H1 (cell line): ENCODE measurements at regions not wholly inside any gene's neighbourhood (a gene's known extent, or its start where the extent isn't known, plus 50 kb on each side); places are given as distances from the start of the nearest gene placed in this dataset.

Experiments
- CTCF ChIA-PET: fragments of 300-600 bp; sonication (Branson Sonifier 250); formaldehyde crosslinking; loops from one replicate; lab custom pipeline; 2021; ENCODE audit not compliant: partially characterized antibody; lab: Charles Lee
- POLR2A ChIA-PET: fragments of 300-600 bp; sonication (Branson Sonifier 250); formaldehyde crosslinking; loops from one replicate; lab custom pipeline; 2021; ENCODE audit warnings: inconsistent platforms; ENCODE audit not compliant: partially characterized antibody; lab: Charles Lee
- DNase-seq, 2 experiments: peaks; one replicate each; pipeline versions ENCODE4 v3.0.0 to v3.0.0-alpha.2; 2010 to 2022; ENCODE audit warnings: low spot score in 2 of 2, low read depth in 1 of 2, mixed read lengths in 1 of 2
- FAIRE-seq: peaks from 2 replicates; lab custom pipeline; 2011; peaks lifted over from hg19 to GRCh38; lab: Jason Lieb, UNC
- H2AFZ ChIP-seq: 2 replicates; pipeline ENCODE4 v1.8.1; 2012; ENCODE audit warnings: low read length, inconsistent platforms
- H2AK5ac ChIP-seq: 2 replicates; pipeline ENCODE4 v1.6.1; 2013; ENCODE audit warnings: low read depth, low read length
- H2BK120ac ChIP-seq: replicated peaks from 2 replicates; pipeline ENCODE3; 2013; ENCODE audit warnings: low read depth, low read length, inconsistent platforms
- H2BK12ac ChIP-seq: 2 replicates; pipeline ENCODE4 v1.6.1; 2013; ENCODE audit warnings: low read depth, low read length
- H2BK15ac ChIP-seq: 2 replicates; pipeline ENCODE4 v1.6.1; 2013; ENCODE audit warnings: low read length
- H2BK20ac ChIP-seq: 2 replicates; pipeline ENCODE4 v1.6.1; 2013; ENCODE audit warnings: low read length
- H2BK5ac ChIP-seq: 2 replicates; pipeline ENCODE4 v1.6.1; 2013; ENCODE audit warnings: low read depth, low read length
- H3K14ac ChIP-seq: 2 replicates; pipeline ENCODE4 v1.6.1; 2013; ENCODE audit warnings: inconsistent platforms; ENCODE audit not compliant: insufficient read length
- H3K18ac ChIP-seq: 2 replicates; pipeline ENCODE4 v1.6.1; 2013; ENCODE audit warnings: low read length; ENCODE audit errors: extremely low read depth
- H3K23ac ChIP-seq: 2 replicates; pipeline ENCODE4 v1.6.1; 2013; ENCODE audit warnings: inconsistent platforms; ENCODE audit not compliant: insufficient read length
- H3K23me2 ChIP-seq: 2 replicates; pipeline ENCODE4 v1.6.1; 2013; ENCODE audit warnings: low read depth, low read length
- H3K27ac ChIP-seq: 2 replicates; pipeline ENCODE4 v1.6.1; 2011; ENCODE audit warnings: low read depth, low read length, inconsistent platforms
- H3K27me3 ChIP-seq, 4 experiments: replicated peaks in 1 of 4; 1 replicate in 1 of 4; 2 replicates in 3 of 4; pipeline versions ENCODE4 v1.6.1 to v1.8.1; 2011 to 2013; ENCODE audit warnings: low read length in 3 of 4, mild to moderate bottlenecking in 3 of 4, inconsistent platforms in 2 of 4, mixed read lengths in 2 of 4, moderate library complexity in 1 of 4; ENCODE audit not compliant: control insufficient read depth in 3 of 4, insufficient read depth in 3 of 4; ENCODE audit errors: extremely low read depth in 1 of 4
- H3K36me3 ChIP-seq, 4 experiments: 2 replicates each; pipeline versions ENCODE4 v1.6.1 to v1.8.1; 2011 to 2013; ENCODE audit warnings: mild to moderate bottlenecking in 4 of 4, low read length in 3 of 4, moderate library complexity in 2 of 4, control low read depth in 1 of 4, inconsistent platforms in 1 of 4; ENCODE audit not compliant: insufficient read depth in 4 of 4, control insufficient read depth in 2 of 4
- H3K4ac ChIP-seq: replicated peaks from 2 replicates; pipeline ENCODE3; 2013; ENCODE audit warnings: low read length, low read depth, mixed read lengths, inconsistent platforms; ENCODE audit not compliant: insufficient read length
- H3K4me1 ChIP-seq, 4 experiments: replicated peaks in 1 of 4; 1 replicate in 1 of 4; 2 replicates in 3 of 4; pipeline versions ENCODE4 v1.6.1 to v1.8.1; 2011 to 2013; ENCODE audit warnings: low read length in 3 of 4, inconsistent platforms in 2 of 4, mixed read lengths in 1 of 4; ENCODE audit not compliant: insufficient read depth in 4 of 4, control insufficient read depth in 3 of 4
- H3K4me2 ChIP-seq, 2 experiments: 2 replicates each; pipeline versions ENCODE4 v1.6.1 to v1.8.1; 2011 to 2013; ENCODE audit warnings: low read depth in 2 of 2, low read length in 2 of 2, control low read depth in 1 of 2, inconsistent platforms in 1 of 2, mild to moderate bottlenecking in 1 of 2; ENCODE audit not compliant: insufficient read depth in 1 of 2
- H3K4me3 ChIP-seq, 4 experiments: fragments of 200-600, 300-600 bp in 1 of 4; sonication (generic), shearing (Covaris generic), sonication (Bioruptor Twin) in 1 of 4; 2 replicates each; pipeline versions ENCODE4 v1.5.1 to v1.8.1; 2011 to 2016; ENCODE audit warnings: low read length in 4 of 4, low read depth in 3 of 4, control low read depth in 2 of 4, inconsistent platforms in 2 of 4, mild to moderate bottlenecking in 2 of 4, mixed read lengths in 1 of 4, moderate library complexity in 1 of 4; ENCODE audit not compliant: insufficient read depth in 2 of 4; ENCODE audit errors: extremely low read depth in 1 of 4
- H3K56ac ChIP-seq: replicated peaks from 2 replicates; pipeline ENCODE3; 2013; ENCODE audit warnings: low read depth, mild to moderate bottlenecking, mixed read lengths, low read length, inconsistent platforms; ENCODE audit not compliant: insufficient read length
- H3K79me1 ChIP-seq: 2 replicates; pipeline ENCODE4 v1.6.1; 2013; ENCODE audit warnings: low read depth, low read length, control low read depth
- H3K79me2 ChIP-seq, 2 experiments: 2 replicates each; pipeline versions ENCODE4 v1.6.1 to v1.8.1; 2012 to 2013; ENCODE audit warnings: low read length in 2 of 2, mild to moderate bottlenecking in 2 of 2, inconsistent platforms in 1 of 2; ENCODE audit not compliant: insufficient read depth in 2 of 2, control insufficient read depth in 1 of 2
- H3K9ac ChIP-seq, 4 experiments: replicated peaks in 1 of 4; 1 replicate in 1 of 4; 2 replicates in 3 of 4; pipeline versions ENCODE4 v1.6.1 to v1.8.1; 2011 to 2013; ENCODE audit warnings: low read depth in 3 of 4, low read length in 3 of 4, control low read depth in 2 of 4, mild to moderate bottlenecking in 2 of 4, moderate library complexity in 2 of 4, inconsistent platforms in 1 of 4; ENCODE audit errors: extremely low read depth in 1 of 4
- H3K9me3 ChIP-seq, 2 experiments: 2 replicates each; pipeline versions ENCODE4 v1.6.1 to v1.8.1; 2012 to 2013; ENCODE audit warnings: mild to moderate bottlenecking in 2 of 2, moderate library complexity in 2 of 2, control low read depth in 1 of 2, inconsistent platforms in 1 of 2, low read depth in 1 of 2, low read length in 1 of 2, mixed read lengths in 1 of 2; ENCODE audit not compliant: insufficient read depth in 2 of 2
- H4K20me1 ChIP-seq, 2 experiments: replicated peaks in 1 of 2; 2 replicates each; pipeline versions ENCODE3 to v1.8.1; 2011 to 2013; ENCODE audit warnings: inconsistent platforms in 2 of 2, low read length in 2 of 2, mild to moderate bottlenecking in 1 of 2; ENCODE audit not compliant: insufficient read depth in 2 of 2, control insufficient read depth in 1 of 2
- H4K5ac ChIP-seq: 2 replicates; pipeline ENCODE4 v1.6.1; 2013; ENCODE audit warnings: low read length, low read depth, mixed read lengths, inconsistent platforms; ENCODE audit not compliant: insufficient read length
- H4K8ac ChIP-seq: 2 replicates; pipeline ENCODE4 v1.8.0; 2013; ENCODE audit warnings: mild to moderate bottlenecking, moderate library complexity, low read length, inconsistent platforms; ENCODE audit not compliant: insufficient read depth; ENCODE audit errors: extremely low read depth
- H4K91ac ChIP-seq: replicated peaks from 2 replicates; pipeline ENCODE3; 2013; ENCODE audit warnings: low read length, mixed read lengths, inconsistent platforms; ENCODE audit not compliant: insufficient read length
- CHD2 ChIP-seq: IDR thresholded peaks from 2 replicates; pipeline ENCODE4 v1.6.1; 2012; ENCODE audit warnings: low read length, improper control_type of control experiment
- EZH2 ChIP-seq: fragments of 200-600 bp; sonication (generic); IDR thresholded peaks from 2 replicates; pipeline ENCODE4 v1.7.1; 2012; ENCODE audit warnings: low read depth, mild to moderate bottlenecking, moderate library complexity, low read length, inconsistent platforms; ENCODE audit not compliant: severe bottlenecking
- GABPA ChIP-seq: IDR thresholded peaks from 2 replicates; pipeline ENCODE4 v1.6.1; 2011; ENCODE audit warnings: mild to moderate bottlenecking, low read length, moderate library complexity, borderline replicate concordance; ENCODE audit not compliant: insufficient read depth
- JUND ChIP-seq: IDR thresholded peaks from 2 replicates; pipeline ENCODE4 v1.6.1; 2011; ENCODE audit warnings: mild to moderate bottlenecking, improper control_type of control experiment, low read length
- MAFK ChIP-seq: IDR thresholded peaks from 2 replicates; pipeline ENCODE4 v1.6.1; 2012; ENCODE audit warnings: low read depth, mild to moderate bottlenecking, improper control_type of control experiment, low read length
- NRF1 ChIP-seq: IDR thresholded peaks from 2 replicates; pipeline ENCODE4 v1.6.1; 2011; ENCODE audit warnings: mild to moderate bottlenecking, low read depth, low read length, improper control_type of control experiment
- RBBP5 ChIP-seq: IDR thresholded peaks from 2 replicates; pipeline ENCODE4 v1.7.1; 2012; ENCODE audit warnings: low read depth, mild to moderate bottlenecking, inconsistent platforms, low read length, moderate library complexity, borderline replicate concordance
- RXRA ChIP-seq: IDR thresholded peaks from 2 replicates; pipeline ENCODE4 v1.6.1; 2011; ENCODE audit warnings: low read depth, mild to moderate bottlenecking, low read length, moderate library complexity; ENCODE audit not compliant: insufficient read depth
- SAP30 ChIP-seq: fragments of 300-600 bp; sonication (generic); IDR thresholded peaks from 2 replicates; pipeline ENCODE4 v1.7.1; 2012; ENCODE audit warnings: low read length, moderate library complexity, mild to moderate bottlenecking, inconsistent platforms; ENCODE audit not compliant: insufficient read depth, insufficient replicate concordance
- SP1 ChIP-seq: IDR thresholded peaks from 2 replicates; pipeline ENCODE4 v1.6.1; 2011; ENCODE audit warnings: low read depth, low read length
- ZNF274 ChIP-seq: IDR thresholded peaks from 2 replicates; pipeline ENCODE4 v1.7.0; 2012; ENCODE audit warnings: low read length, borderline replicate concordance; ENCODE audit errors: extremely low read depth
- WGBS, 2 experiments: shearing (Covaris generic) in 1 of 2; methylation state at CpG; one replicate each; pipeline versions ENCODE4 v1.1.6 to v1.1.7; 2013 to 2015; ENCODE audit warnings: low lambda C conversion rate in 2 of 2, mixed read lengths in 2 of 2, inconsistent platforms in 1 of 2, low coverage in 1 of 2, missing lambda C conversion rate in 1 of 2; ENCODE audit not compliant: insufficient replicate concordance in 2 of 2, insufficient coverage in 1 of 2, insufficient read length in 1 of 2; ENCODE audit errors: extremely low coverage in 1 of 2, missing lambda C conversion rate in 1 of 2; 5-methylcytosine and 5-hydroxymethylcytosine counted together

DNA sequence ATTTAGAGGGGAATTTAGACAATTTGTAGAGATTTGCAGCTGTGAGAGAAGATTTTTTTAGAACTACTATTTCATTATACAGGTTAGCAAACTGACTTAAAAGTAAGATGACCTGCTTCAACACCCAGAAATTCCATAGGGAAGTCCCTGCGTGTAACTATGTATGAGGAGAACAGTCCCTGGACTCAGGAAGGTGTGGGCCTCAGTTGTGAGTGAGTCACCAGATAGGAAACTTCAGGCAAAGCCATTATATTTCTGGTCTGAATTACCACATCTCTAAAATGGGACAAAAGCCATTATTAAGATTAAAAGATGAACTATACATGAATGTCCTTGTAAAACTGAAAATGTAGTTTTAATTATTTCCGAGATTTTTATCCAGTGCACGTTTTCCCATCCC, 488.3 kb upstream of the GOLIM4 start:
- Histone ChIP-seq H2BK15ac (no peak overlapping the region), H3K23me2 (no peaks in the 10 kb centered on the region), H4K8ac (no peak overlapping the region), H3K4me1 (peaks cover 2 to 11% (median 5%) of the 10 kb centered on the region in 4 experiments; a peak in 4 of 7 replicates), H2BK5ac (no peak overlapping the region), H4K91ac (no peak overlapping the region), H3K9me3 (no peaks in the 10 kb centered on the region), H4K5ac (no peak overlapping the region), H3K36me3 (no peaks in the 10 kb centered on the region), H3K79me1 (no peaks in the 10 kb centered on the region), H3K23ac (no peak overlapping the region), H3K79me2 (no peaks in the 10 kb centered on the region), H3K56ac (no peak overlapping the region), H3K27me3 (no peaks in the 10 kb centered on the region), H3K4me3 (no peak overlapping the region), H2AFZ (no peak overlapping the region), H2AK5ac (no peak overlapping the region), H3K9ac (no peak overlapping the region), H3K4ac (no peak overlapping the region), H2BK120ac (no peak overlapping the region), H3K4me2 (no peak overlapping the region), H2BK20ac (no peak overlapping the region), H3K18ac (no peak overlapping the region), H2BK12ac (no peak overlapping the region), H4K20me1 (no peaks in the 10 kb centered on the region), H3K14ac (no peak overlapping the region), H3K27ac (no peak overlapping the region)
- 84% methylated on average over 3 of the region's 3 CpGs; no CpG with 5 or more reads in 1 of the 2 experiments for WGBS, 2 experiments
- DNase-seq (no peak), FAIRE-seq (no peak)
- POLR2A ChIA-PET, result no interaction called here
- CTCF ChIA-PET, result interaction anchor here (1.3 to 1.4 kb wide), 2 partner anchors 37 to 73 kb away, joined by 3 read pairs; no protein-coding TSS in a partner anchor
- no peak for TF ChIP-seq GABPA
- TF ChIP-seq JUND, result no peak
- TF ChIP-seq MAFK, result no peak
- TF ChIP-seq SP1, result no peak
- no peak for TF ChIP-seq ZNF274
- TF ChIP-seq CHD2, result no peak
- TF ChIP-seq EZH2, result no peak
- TF ChIP-seq SAP30, result no peak
- no peak for TF ChIP-seq RBBP5
- TF ChIP-seq NRF1, result no peak
- TF ChIP-seq RXRA, result no peak
